ENCODE measurements at regions not wholly inside any gene's neighbourhood (a gene's known extent, or its start where the extent isn't known, plus 50 kb on each side); places are given as distances from the start of the nearest gene placed in this dataset.

DNA sequence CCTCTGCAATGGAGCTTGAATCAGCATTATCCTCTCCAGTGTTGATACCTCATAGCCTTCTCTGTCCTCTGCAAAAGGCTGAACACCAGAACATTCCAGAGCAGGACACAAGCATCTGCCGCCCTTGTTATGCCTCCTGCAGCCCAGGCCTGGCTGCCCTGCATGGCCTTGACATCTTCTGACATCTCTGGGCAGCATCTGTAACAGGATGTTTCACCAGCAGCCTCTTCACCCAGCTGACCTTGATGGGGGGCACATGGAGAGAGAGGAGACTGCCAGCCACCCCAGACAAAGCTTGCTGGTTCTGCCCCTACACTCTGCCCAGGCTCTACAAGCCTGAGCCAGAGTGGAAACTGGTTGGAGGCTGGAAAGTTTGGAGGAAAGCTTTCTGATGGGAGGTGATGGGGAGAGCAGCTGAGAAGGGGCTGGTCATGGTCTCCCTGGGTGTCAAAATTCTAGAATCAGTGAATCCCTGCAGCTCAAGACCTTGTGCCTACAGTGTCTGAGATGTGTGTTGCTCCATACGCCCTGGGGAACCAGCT is 145.1 kb downstream of the MRPL14 start:
- Histone ChIP-seq H3K36me3 (replicated peaks in 1 of 2; ENCODE audit: control insufficient read depth in 1 of 2, insufficient read depth in 2 of 2, low read length in 1 of 2) (no peaks in the 10 kb centered on the region), H3K4me1 (ENCODE audit: control insufficient read depth in 1 of 2, insufficient read depth in 2 of 2, low read depth in 1 of 2, low read length in 1 of 2) (peaks cover 0 to 15% of the 10 kb centered on the region in 2 experiments; a peak in 1 of 4 replicates), H3K79me2 (ENCODE audit: insufficient read depth) (no peaks in the 10 kb centered on the region), H2AFZ (ENCODE audit: low read depth) (no peak overlapping the region), H3K27me3 (ENCODE audit: insufficient read depth) (no peaks in the 10 kb centered on the region), H3K4me2 (no peak overlapping the region), H3K9me2 (no peaks in the 10 kb centered on the region), H4K20me1 (ENCODE audit: insufficient read depth) (no peaks in the 10 kb centered on the region), H3K27ac (ENCODE audit: low read depth in 2 of 2, low read length in 1 of 2) (no peak overlapping the region), H3K9ac (no peak overlapping the region), H3K9me3 (no peaks in the 10 kb centered on the region), H3K4me3 (ENCODE audit: low read depth in 2 of 2, low read length in 1 of 2) (no peak overlapping the region), H3F3A (replicated peaks; ENCODE audit: insufficient read depth) (no peaks in the 10 kb centered on the region)
- DNase-seq: peak; percentile 8
- ChIA-PET POLR2A (no interaction called here), CTCF (interaction anchor here (0.8 to 1.7 kb wide), 4 partner anchors 10 to 17 kb away, joined by 4 to 6 read pairs (median 4); no protein-coding TSS in a partner anchor)
- TF ChIP-seq FOXJ3 (CRISPR knock-in tag; IDR thresholded peaks at IDR 0.05) (no peak), JUND (IDR thresholded peaks at IDR 0.05) (no peak), RCOR1 (IDR thresholded peaks at IDR 0.05; ENCODE audit: low read length) (no peak), MXI1 (IDR thresholded peaks at IDR 0.05; ENCODE audit: low read depth, low read length) (no peak), MEF2A (IDR thresholded peaks at IDR 0.05; ENCODE audit: borderline replicate concordance, low read depth) (no peak), FOSL2 (IDR thresholded peaks at IDR 0.05; ENCODE audit: borderline replicate concordance, low read depth) (no peak), RAD21 (IDR thresholded peaks at IDR 0.05; ENCODE audit: low read length) (no peak), EZH2phosphoT487 (IDR thresholded peaks at IDR 0.05; ENCODE audit: borderline replicate concordance, low read depth) (no peak), POLR2AphosphoS5 (IDR thresholded peaks at IDR 0.05; ENCODE audit: low read depth, low read length) (no peak), SIN3A (IDR thresholded peaks at IDR 0.05; ENCODE audit: borderline replicate concordance, low read depth, low read length) (no peak), ELF1 (IDR thresholded peaks at IDR 0.05) (no peak), RXRA (IDR thresholded peaks at IDR 0.05; ENCODE audit: borderline replicate concordance, low read depth) (no peak)
- TF ChIP-seq, protein P1, sequence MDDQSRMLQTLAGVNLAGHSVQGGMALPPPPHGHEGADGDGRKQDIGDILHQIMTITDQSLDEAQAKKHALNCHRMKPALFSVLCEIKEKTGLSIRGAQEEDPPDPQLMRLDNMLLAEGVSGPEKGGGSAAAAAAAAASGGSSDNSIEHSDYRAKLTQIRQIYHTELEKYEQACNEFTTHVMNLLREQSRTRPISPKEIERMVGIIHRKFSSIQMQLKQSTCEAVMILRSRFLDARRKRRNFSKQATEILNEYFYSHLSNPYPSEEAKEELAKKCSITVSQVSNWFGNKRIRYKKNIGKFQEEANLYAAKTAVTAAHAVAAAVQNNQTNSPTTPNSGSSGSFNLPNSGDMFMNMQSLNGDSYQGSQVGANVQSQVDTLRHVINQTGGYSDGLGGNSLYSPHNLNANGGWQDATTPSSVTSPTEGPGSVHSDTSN (IDR thresholded peaks at IDR 0.05): no peak
- TF ChIP-seq, protein P2, sequence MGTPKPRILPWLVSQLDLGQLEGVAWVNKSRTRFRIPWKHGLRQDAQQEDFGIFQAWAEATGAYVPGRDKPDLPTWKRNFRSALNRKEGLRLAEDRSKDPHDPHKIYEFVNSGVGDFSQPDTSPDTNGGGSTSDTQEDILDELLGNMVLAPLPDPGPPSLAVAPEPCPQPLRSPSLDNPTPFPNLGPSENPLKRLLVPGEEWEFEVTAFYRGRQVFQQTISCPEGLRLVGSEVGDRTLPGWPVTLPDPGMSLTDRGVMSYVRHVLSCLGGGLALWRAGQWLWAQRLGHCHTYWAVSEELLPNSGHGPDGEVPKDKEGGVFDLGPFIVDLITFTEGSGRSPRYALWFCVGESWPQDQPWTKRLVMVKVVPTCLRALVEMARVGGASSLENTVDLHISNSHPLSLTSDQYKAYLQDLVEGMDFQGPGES (IDR thresholded peaks at IDR 0.05; ENCODE audit: low read depth, low read length): no peak
- WGBS (ENCODE audit: low lambda C conversion rate): 79% methylated on average over 2 of the region's 2 CpGs

DNA sequence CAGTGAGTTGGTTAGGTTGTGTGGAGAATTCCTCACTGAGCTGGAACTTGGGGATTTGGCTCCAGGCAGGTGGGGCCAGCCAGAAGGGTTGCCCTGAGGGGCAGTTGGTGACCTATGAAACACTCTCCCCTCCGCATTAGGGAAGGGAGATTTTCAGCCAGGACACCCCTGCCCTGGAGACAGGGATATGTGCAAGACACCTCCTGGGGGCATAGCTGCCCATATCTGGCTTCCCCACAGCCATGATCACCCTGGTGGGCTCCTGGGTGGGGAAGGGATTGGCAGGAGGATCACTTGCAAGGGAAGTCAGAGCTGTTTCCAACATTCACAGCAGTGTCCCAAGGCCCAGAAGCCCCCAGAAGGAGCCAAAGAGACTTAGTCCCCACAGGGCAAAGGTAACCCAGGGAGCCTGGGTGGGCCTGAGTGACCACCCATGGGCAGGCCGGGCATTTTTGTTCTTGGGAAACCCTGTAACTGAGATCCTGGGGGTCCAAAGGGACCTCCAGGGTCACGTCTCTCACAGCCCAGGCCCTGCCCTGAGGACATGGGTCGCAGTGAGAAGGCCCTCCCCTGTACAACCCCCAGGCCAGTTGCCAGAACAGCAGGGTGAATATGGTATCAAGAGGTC is 145.8 kb downstream of the MRPL14 start:
- H3K9ac ChIP-seq: no peak overlapping the region
- ChIA-PET POLR2A (interaction anchor here (0.6 kb wide), 1 partner anchor 79 kb away, joined by 3 read pairs; no protein-coding TSS in a partner anchor), CTCF (interaction anchor here (1.0 to 1.7 kb wide), 4 partner anchors 11 to 213 kb away, joined by 3 to 5 read pairs (median 4); no protein-coding TSS in a partner anchor)
- no peaks in the 10 kb centered on the region for H3K9me3 ChIP-seq
- no peak overlapping the region for H2AFZ ChIP-seq (ENCODE audit: low read depth)
- no peak overlapping the region for H3K4me2 ChIP-seq
- H3K9me2 ChIP-seq: no peaks in the 10 kb centered on the region
- no peak overlapping the region for H3K4me3 ChIP-seq (ENCODE audit: low read depth in 2 of 2, low read length in 1 of 2)
- no peaks in the 10 kb centered on the region for H3K79me2 ChIP-seq (ENCODE audit: insufficient read depth)
- no CpG with 5 or more reads among the region's 4 CpGs for WGBS (ENCODE audit: low lambda C conversion rate)
- H3K4me1 ChIP-seq (ENCODE audit: control insufficient read depth in 1 of 2, insufficient read depth in 2 of 2, low read depth in 1 of 2, low read length in 1 of 2): peaks cover 0 to 11% of the 10 kb centered on the region in 2 experiments; a peak in 1 of 4 replicates
- H3K27me3 ChIP-seq (ENCODE audit: insufficient read depth): no peaks in the 10 kb centered on the region
- H3K27ac ChIP-seq (ENCODE audit: low read depth in 2 of 2, low read length in 1 of 2): no peak overlapping the region
- H3F3A ChIP-seq (replicated peaks; ENCODE audit: insufficient read depth): no peaks in the 10 kb centered on the region
- H3K36me3 ChIP-seq (replicated peaks in 1 of 2; ENCODE audit: control insufficient read depth in 1 of 2, insufficient read depth in 2 of 2, low read length in 1 of 2): no peaks in the 10 kb centered on the region
- no peaks in the 10 kb centered on the region for H4K20me1 ChIP-seq (ENCODE audit: insufficient read depth)
- peak; percentile 9 for DNase-seq
- no peak for TF ChIP-seq YY1 (IDR thresholded peaks at IDR 0.05; ENCODE audit: low read depth)
- no peak for TF ChIP-seq JUND (IDR thresholded peaks at IDR 0.05)
- TF ChIP-seq MEF2A (IDR thresholded peaks at IDR 0.05; ENCODE audit: borderline replicate concordance, low read depth): no peak
- TF ChIP-seq FOXJ3 (CRISPR knock-in tag; IDR thresholded peaks at IDR 0.05): no peak
- no peak for TF ChIP-seq MXI1 (IDR thresholded peaks at IDR 0.05; ENCODE audit: low read depth, low read length)
- no peak for TF ChIP-seq GABPA (IDR thresholded peaks at IDR 0.05; ENCODE audit: low read depth)
- TF ChIP-seq, protein P3, sequence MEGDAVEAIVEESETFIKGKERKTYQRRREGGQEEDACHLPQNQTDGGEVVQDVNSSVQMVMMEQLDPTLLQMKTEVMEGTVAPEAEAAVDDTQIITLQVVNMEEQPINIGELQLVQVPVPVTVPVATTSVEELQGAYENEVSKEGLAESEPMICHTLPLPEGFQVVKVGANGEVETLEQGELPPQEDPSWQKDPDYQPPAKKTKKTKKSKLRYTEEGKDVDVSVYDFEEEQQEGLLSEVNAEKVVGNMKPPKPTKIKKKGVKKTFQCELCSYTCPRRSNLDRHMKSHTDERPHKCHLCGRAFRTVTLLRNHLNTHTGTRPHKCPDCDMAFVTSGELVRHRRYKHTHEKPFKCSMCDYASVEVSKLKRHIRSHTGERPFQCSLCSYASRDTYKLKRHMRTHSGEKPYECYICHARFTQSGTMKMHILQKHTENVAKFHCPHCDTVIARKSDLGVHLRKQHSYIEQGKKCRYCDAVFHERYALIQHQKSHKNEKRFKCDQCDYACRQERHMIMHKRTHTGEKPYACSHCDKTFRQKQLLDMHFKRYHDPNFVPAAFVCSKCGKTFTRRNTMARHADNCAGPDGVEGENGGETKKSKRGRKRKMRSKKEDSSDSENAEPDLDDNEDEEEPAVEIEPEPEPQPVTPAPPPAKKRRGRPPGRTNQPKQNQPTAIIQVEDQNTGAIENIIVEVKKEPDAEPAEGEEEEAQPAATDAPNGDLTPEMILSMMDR (IDR thresholded peaks at IDR 0.05): no peak
- no peak for TF ChIP-seq RXRA (IDR thresholded peaks at IDR 0.05; ENCODE audit: borderline replicate concordance, low read depth)
- TF ChIP-seq, protein P4, sequence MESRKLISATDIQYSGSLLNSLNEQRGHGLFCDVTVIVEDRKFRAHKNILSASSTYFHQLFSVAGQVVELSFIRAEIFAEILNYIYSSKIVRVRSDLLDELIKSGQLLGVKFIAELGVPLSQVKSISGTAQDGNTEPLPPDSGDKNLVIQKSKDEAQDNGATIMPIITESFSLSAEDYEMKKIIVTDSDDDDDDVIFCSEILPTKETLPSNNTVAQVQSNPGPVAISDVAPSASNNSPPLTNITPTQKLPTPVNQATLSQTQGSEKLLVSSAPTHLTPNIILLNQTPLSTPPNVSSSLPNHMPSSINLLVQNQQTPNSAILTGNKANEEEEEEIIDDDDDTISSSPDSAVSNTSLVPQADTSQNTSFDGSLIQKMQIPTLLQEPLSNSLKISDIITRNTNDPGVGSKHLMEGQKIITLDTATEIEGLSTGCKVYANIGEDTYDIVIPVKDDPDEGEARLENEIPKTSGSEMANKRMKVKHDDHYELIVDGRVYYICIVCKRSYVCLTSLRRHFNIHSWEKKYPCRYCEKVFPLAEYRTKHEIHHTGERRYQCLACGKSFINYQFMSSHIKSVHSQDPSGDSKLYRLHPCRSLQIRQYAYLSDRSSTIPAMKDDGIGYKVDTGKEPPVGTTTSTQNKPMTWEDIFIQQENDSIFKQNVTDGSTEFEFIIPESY (IDR thresholded peaks at IDR 0.05; ENCODE audit: borderline replicate concordance, low read depth): no peak
- TF ChIP-seq, protein P1 (IDR thresholded peaks at IDR 0.05): no peak
- no peak for TF ChIP-seq TCF12 (IDR thresholded peaks at IDR 0.05)
- TF ChIP-seq EZH2phosphoT487 (IDR thresholded peaks at IDR 0.05; ENCODE audit: borderline replicate concordance, low read depth): no peak

Data from SK-N-SH (cell line).